Fibroblast of gingiva (primary cell): ENCODE measurements at regions not wholly inside any gene's neighbourhood (a gene's known extent, or its start where the extent isn't known, plus 50 kb on each side); places are given as distances from the start of the nearest gene placed in this dataset.

Experiments used
- DNase-seq: peaks from one replicate; pipeline ENCODE4 v3.0.0-alpha.2; 2011; ENCODE audit warnings: low read depth

- no peak for DNase-seq
These were observed 50.0 kb upstream of the TRPM1 start for GRCh38 chr15:31151301-31152233.

- DNase-seq, result no peak
These were observed 52.0 kb upstream of the TRPM1 start for GRCh38 chr15:31153531-31153930.

- DNase-seq, result no peak
These were observed 53.6 kb upstream of the TRPM1 start for GRCh38 chr15:31155151-31155550.

GRCh38 chr15:31156226-31156625 lies 54.7 kb upstream of the TRPM1 start:
- DNase-seq, result no peak

- DNase-seq, result no peak
These were observed 55.3 kb upstream of the TRPM1 start for GRCh38 chr15:31156808-31157207.

- no peak for DNase-seq
These were observed 56.1 kb upstream of the TRPM1 start for GRCh38 chr15:31157644-31158069.

- no peak for DNase-seq
These were observed 57.5 kb upstream of the TRPM1 start for GRCh38 chr15:31158858-31159569.

- DNase-seq, result no peak
These were observed 58.3 kb upstream of the TRPM1 start for GRCh38 chr15:31159837-31160236.

- no peak for DNase-seq
These were observed 58.8 kb upstream of the TRPM1 start for GRCh38 chr15:31160297-31160696.

- no peak for DNase-seq
These were observed 59.4 kb upstream of the TRPM1 start for GRCh38 chr15:31160740-31161495.

- no peak for DNase-seq
These were observed 60.4 kb upstream of the TRPM1 start for GRCh38 chr15:31161951-31162350.

- no peak for DNase-seq
These were observed 61.4 kb upstream of the TRPM1 start for GRCh38 chr15:31162721-31163510.

GRCh38 chr15:31163769-31164572 lies 62.4 kb upstream of the TRPM1 start:
- no peak for DNase-seq

- DNase-seq, result no peak
These were observed 63.0 kb upstream of the TRPM1 start for GRCh38 chr15:31164573-31164912.

GRCh38 chr15:31169558-31169957 lies 68.0 kb upstream of the TRPM1 start:
- no peak for DNase-seq

GRCh38 chr15:31171731-31172130 lies 70.2 kb upstream of the TRPM1 start:
- no peak for DNase-seq

GRCh38 chr15:31172606-31173005 lies 71.1 kb upstream of the TRPM1 start:
- no peak for DNase-seq

GRCh38 chr15:31173790-31174450 lies 72.4 kb upstream of the TRPM1 start:
- no peak for DNase-seq

GRCh38 chr15:31175484-31175883 lies 74.0 kb upstream of the TRPM1 start:
- no peak for DNase-seq

- no peak for DNase-seq
These were observed 76.4 kb upstream of the TRPM1 start for GRCh38 chr15:31177951-31178350.
